ENCODE measurements at regions not wholly inside any gene's neighbourhood (a gene's known extent, or its start where the extent isn't known, plus 50 kb on each side); places are given as distances from the start of the nearest gene placed in this dataset.

- no peak overlapping the region for H3K27ac Mint-ChIP-seq
- H3K9me3 Mint-ChIP-seq (ENCODE audit: low read depth) = no peaks in the 10 kb centered on the region
- no peak overlapping the region for H3K4me3 Mint-ChIP-seq
- H3K27me3 Mint-ChIP-seq = peaks cover 9% of the 10 kb centered on the region
- H3K36me3 Mint-ChIP-seq = no peaks in the 10 kb centered on the region
- H3K4me1 Mint-ChIP-seq (ENCODE audit: low read depth) = peaks cover 5% of the 10 kb centered on the region
Measured at GRCh38 chr4:26028793-26029567, 115.0 kb downstream of the SMIM20 start.

- no peaks in the 10 kb centered on the region for H3K36me3 Mint-ChIP-seq
- H3K27me3 Mint-ChIP-seq = peaks cover 9% of the 10 kb centered on the region
- H3K9me3 Mint-ChIP-seq (ENCODE audit: low read depth) = no peaks in the 10 kb centered on the region
- no peak overlapping the region for H3K27ac Mint-ChIP-seq
- H3K4me1 Mint-ChIP-seq (ENCODE audit: low read depth) = peaks cover 5% of the 10 kb centered on the region
- no peak overlapping the region for H3K4me3 Mint-ChIP-seq
Measured at GRCh38 chr4:26029568-26030131, 115.6 kb downstream of the SMIM20 start.

GRCh38 chr4:26030260-26030667 is 116.2 kb downstream of the SMIM20 start:
- Mint-ChIP-seq H3K4me3 (no peak overlapping the region), H3K4me1 (ENCODE audit: low read depth) (peaks cover 5% of the 10 kb centered on the region), H3K27me3 (peaks cover 9% of the 10 kb centered on the region), H3K9me3 (ENCODE audit: low read depth) (no peaks in the 10 kb centered on the region), H3K36me3 (no peaks in the 10 kb centered on the region), H3K27ac (no peak overlapping the region)

GRCh38 chr4:26030780-26031179 is 116.8 kb downstream of the SMIM20 start:
- no peak overlapping the region for H3K4me3 Mint-ChIP-seq
- H3K4me1 Mint-ChIP-seq (ENCODE audit: low read depth) = peaks cover 5% of the 10 kb centered on the region
- H3K9me3 Mint-ChIP-seq (ENCODE audit: low read depth) = no peaks in the 10 kb centered on the region
- H3K27ac Mint-ChIP-seq = no peak overlapping the region
- peaks cover 9% of the 10 kb centered on the region for H3K27me3 Mint-ChIP-seq
- H3K36me3 Mint-ChIP-seq = no peaks in the 10 kb centered on the region

GRCh38 chr4:26031704-26032103 is 117.7 kb downstream of the SMIM20 start:
- no peak overlapping the region for H3K4me3 Mint-ChIP-seq
- no peaks in the 10 kb centered on the region for H3K9me3 Mint-ChIP-seq (ENCODE audit: low read depth)
- peaks cover 5% of the 10 kb centered on the region for H3K4me1 Mint-ChIP-seq (ENCODE audit: low read depth)
- peaks cover 7% of the 10 kb centered on the region for H3K27me3 Mint-ChIP-seq
- H3K36me3 Mint-ChIP-seq = no peaks in the 10 kb centered on the region
- no peak overlapping the region for H3K27ac Mint-ChIP-seq

- Mint-ChIP-seq H3K4me1 (ENCODE audit: low read depth) (peaks cover 5% of the 10 kb centered on the region), H3K27me3 (peaks cover 4% of the 10 kb centered on the region)
Measured at GRCh38 chr4:26032142-26032541, 118.1 kb downstream of the SMIM20 start.

GRCh38 chr4:26032630-26033317 is 118.8 kb downstream of the SMIM20 start:
- peaks cover 6% of the 10 kb centered on the region for H3K27me3 Mint-ChIP-seq
- no peak overlapping the region for H3K27ac Mint-ChIP-seq
- no peak overlapping the region for H3K4me3 Mint-ChIP-seq
- H3K4me1 Mint-ChIP-seq (ENCODE audit: low read depth) = peaks cover 5% of the 10 kb centered on the region
- H3K9me3 Mint-ChIP-seq (ENCODE audit: low read depth) = no peaks in the 10 kb centered on the region
- H3K36me3 Mint-ChIP-seq = no peaks in the 10 kb centered on the region

More at GRCh38 chr4:26032142-26032541, 118.1 kb downstream of the SMIM20 start:
- no peaks in the 10 kb centered on the region for H3K9me3 Mint-ChIP-seq (ENCODE audit: low read depth)
- no peak overlapping the region for H3K27ac Mint-ChIP-seq
- no peak overlapping the region for H3K4me3 Mint-ChIP-seq
- H3K36me3 Mint-ChIP-seq = no peaks in the 10 kb centered on the region

- Mint-ChIP-seq H3K27me3 (peaks cover 6% of the 10 kb centered on the region), H3K9me3 (ENCODE audit: low read depth) (no peaks in the 10 kb centered on the region), H3K4me3 (no peak overlapping the region), H3K27ac (no peak overlapping the region), H3K4me1 (ENCODE audit: low read depth) (peaks cover 5% of the 10 kb centered on the region), H3K36me3 (no peaks in the 10 kb centered on the region)
Measured at GRCh38 chr4:26033389-26033788, 119.4 kb downstream of the SMIM20 start.

- H3K4me1 Mint-ChIP-seq (ENCODE audit: low read depth) = peaks cover 5% of the 10 kb centered on the region
- H3K27ac Mint-ChIP-seq = no peak overlapping the region
- H3K9me3 Mint-ChIP-seq (ENCODE audit: low read depth) = no peaks in the 10 kb centered on the region
- H3K36me3 Mint-ChIP-seq = no peaks in the 10 kb centered on the region
- H3K4me3 Mint-ChIP-seq = no peak overlapping the region
- H3K27me3 Mint-ChIP-seq = peaks cover 7% of the 10 kb centered on the region
Measured at GRCh38 chr4:26034849-26035248, 120.8 kb downstream of the SMIM20 start.

GRCh38 chr4:26035921-26036320 is 121.9 kb downstream of the SMIM20 start:
- no peak overlapping the region for H3K27ac Mint-ChIP-seq
- peaks cover 8% of the 10 kb centered on the region for H3K27me3 Mint-ChIP-seq
- no peak overlapping the region for H3K4me3 Mint-ChIP-seq
- no peaks in the 10 kb centered on the region for H3K36me3 Mint-ChIP-seq
- no peaks in the 10 kb centered on the region for H3K9me3 Mint-ChIP-seq (ENCODE audit: low read depth)
- no peaks in the 10 kb centered on the region for H3K4me1 Mint-ChIP-seq (ENCODE audit: low read depth)

- Mint-ChIP-seq H3K36me3 (no peaks in the 10 kb centered on the region), H3K4me3 (no peak overlapping the region), H3K9me3 (ENCODE audit: low read depth) (no peaks in the 10 kb centered on the region), H3K27ac (no peak overlapping the region), H3K4me1 (ENCODE audit: low read depth) (no peaks in the 10 kb centered on the region), H3K27me3 (peaks cover 10% of the 10 kb centered on the region)
Measured at GRCh38 chr4:26039639-26040359, 125.8 kb downstream of the SMIM20 start.

- Mint-ChIP-seq H3K9me3 (ENCODE audit: low read depth) (no peaks in the 10 kb centered on the region), H3K27ac (no peak overlapping the region), H3K27me3 (peaks cover 10% of the 10 kb centered on the region), H3K36me3 (no peaks in the 10 kb centered on the region), H3K4me1 (ENCODE audit: low read depth) (peaks cover 1% of the 10 kb centered on the region), H3K4me3 (no peak overlapping the region)
Measured at GRCh38 chr4:26044524-26044923, 130.5 kb downstream of the SMIM20 start.

- Mint-ChIP-seq H3K4me3 (no peak overlapping the region), H3K27me3 (peaks cover 10% of the 10 kb centered on the region), H3K9me3 (ENCODE audit: low read depth) (no peaks in the 10 kb centered on the region), H3K27ac (no peak overlapping the region), H3K36me3 (no peaks in the 10 kb centered on the region), H3K4me1 (ENCODE audit: low read depth) (peaks cover 1% of the 10 kb centered on the region)
Measured at GRCh38 chr4:26044983-26045382, 131.0 kb downstream of the SMIM20 start.

- H3K27ac Mint-ChIP-seq = no peak overlapping the region
- H3K4me3 Mint-ChIP-seq = no peak overlapping the region
- H3K9me3 Mint-ChIP-seq (ENCODE audit: low read depth) = no peaks in the 10 kb centered on the region
Measured at GRCh38 chr4:26047795-26048194, 133.8 kb downstream of the SMIM20 start.

GRCh38 chr4:26048378-26048882 is 134.4 kb downstream of the SMIM20 start:
- Mint-ChIP-seq H3K4me3 (no peak overlapping the region), H3K4me1 (ENCODE audit: low read depth) (peaks cover 1% of the 10 kb centered on the region), H3K27ac (no peak overlapping the region), H3K9me3 (ENCODE audit: low read depth) (no peaks in the 10 kb centered on the region), H3K27me3 (peaks cover 11% of the 10 kb centered on the region), H3K36me3 (no peaks in the 10 kb centered on the region)

More at GRCh38 chr4:26047795-26048194, 133.8 kb downstream of the SMIM20 start:
- Mint-ChIP-seq H3K36me3 (no peaks in the 10 kb centered on the region), H3K27me3 (peaks cover 11% of the 10 kb centered on the region), H3K4me1 (ENCODE audit: low read depth) (peaks cover 1% of the 10 kb centered on the region)

Measured in activated naive CD8-positive, alpha-beta T cell (primary cell).